Brain microvascular endothelial cell (primary cell): ENCODE measurements at regions not wholly inside any gene's neighbourhood (a gene's known extent, or its start where the extent isn't known, plus 50 kb on each side); places are given as distances from the start of the nearest gene placed in this dataset.

Experiments used
- DNase-seq: peaks from one replicate; pipeline ENCODE4 v3.0.0-alpha.2; 2020
- H3K27ac ChIP-seq: fragments of 250-450 bp; sonication (Bioruptor Pico); 2 replicates; pipeline ENCODE4 v1.5.1; 2020; ENCODE audit warnings: mild to moderate bottlenecking, moderate library complexity
- H3K27me3 ChIP-seq: fragments of 250-450 bp; sonication (Bioruptor Pico); replicated peaks from 2 replicates; pipeline ENCODE4 v1.5.1; 2020; ENCODE audit warnings: mild to moderate bottlenecking
- H3K36me3 ChIP-seq: fragments of 250-450 bp; sonication (Bioruptor Pico); replicated peaks from 2 replicates; pipeline ENCODE4 v1.5.1; 2020; ENCODE audit warnings: mild to moderate bottlenecking
- H3K4me3 ChIP-seq: 2 replicates; pipeline ENCODE4 v1.5.1; 2011; ENCODE audit warnings: low read depth, mild to moderate bottlenecking, control low read depth, low read length, moderate library complexity
- CTCF ChIP-seq: IDR thresholded peaks from 2 replicates; pipeline ENCODE4 v1.5.1; 2011; ENCODE audit warnings: low read depth, mild to moderate bottlenecking, moderate library complexity, low read length, control low read depth, inconsistent platforms; ENCODE audit errors: missing control alignments
- in situ Hi-C: cut with HindIII; loops from 2 replicates; pipeline ENCODE4 v1.10.0; 2017; ENCODE audit warnings: low sequenced_read_pairs, low pct_ligation_motif_present

DNA sequence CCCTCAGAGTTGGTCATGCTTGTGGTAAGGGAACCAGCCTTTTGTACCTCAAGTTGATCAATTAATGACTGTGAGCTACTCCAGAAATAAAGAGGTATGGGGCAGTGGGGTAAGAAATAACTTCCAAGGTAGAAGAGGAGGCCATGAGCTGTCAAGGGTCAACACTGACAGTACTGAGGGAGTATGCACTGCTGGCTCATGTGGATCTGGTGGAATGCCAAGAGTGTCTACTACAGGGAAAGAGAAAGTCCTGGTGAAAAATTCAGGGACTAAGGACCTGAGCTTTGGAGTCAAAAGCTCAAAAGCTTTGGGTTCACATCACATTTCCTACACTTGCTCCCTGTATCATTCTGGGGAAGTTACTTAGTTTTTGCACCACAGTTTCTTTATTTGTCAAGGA, 154.9 kb downstream of the SEMA6D start:
- no peak overlapping the region for H3K27ac ChIP-seq
- H3K36me3 ChIP-seq: no peaks in the 10 kb centered on the region
- no peaks in the 10 kb centered on the region for H3K27me3 ChIP-seq
- no peak for TF ChIP-seq CTCF
- in situ Hi-C loops: no loop called here
- H3K4me3 ChIP-seq: no peak overlapping the region
- peak; percentile 16 for DNase-seq

DNA sequence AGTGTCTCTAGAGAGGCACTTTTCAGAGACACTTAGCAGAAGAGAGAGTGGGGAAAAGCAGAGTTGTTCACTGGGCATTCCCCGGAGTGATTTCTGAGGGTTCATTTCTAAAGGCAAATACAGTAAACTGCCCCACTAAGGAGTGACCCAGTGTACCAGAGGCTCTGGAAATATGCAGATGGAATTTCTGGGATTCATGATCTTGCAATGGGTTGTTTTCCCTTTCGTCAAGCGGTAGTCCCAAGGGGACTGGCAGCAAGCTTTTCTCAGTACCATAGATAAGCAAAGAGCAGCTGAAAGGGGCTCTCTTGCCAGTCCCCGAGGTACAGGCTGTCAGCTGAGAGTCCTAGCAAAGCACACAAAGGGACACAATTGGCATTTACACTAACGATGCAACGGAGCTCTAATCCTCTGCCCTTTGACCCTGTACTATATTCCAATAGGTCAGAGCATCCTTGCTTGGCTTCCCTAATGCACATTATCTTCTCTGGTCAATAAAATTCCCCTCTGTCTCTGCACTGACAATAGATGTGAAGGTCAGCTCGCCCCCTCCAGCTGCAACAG, 155.6 kb downstream of the SEMA6D start:
- Histone ChIP-seq H3K27me3 (no peaks in the 10 kb centered on the region), H3K36me3 (no peaks in the 10 kb centered on the region), H3K4me3 (no peak overlapping the region), H3K27ac (no peak overlapping the region)
- peak; percentile 21 for DNase-seq
- in situ Hi-C loops: no loop called here
- no peak for TF ChIP-seq CTCF

DNA sequence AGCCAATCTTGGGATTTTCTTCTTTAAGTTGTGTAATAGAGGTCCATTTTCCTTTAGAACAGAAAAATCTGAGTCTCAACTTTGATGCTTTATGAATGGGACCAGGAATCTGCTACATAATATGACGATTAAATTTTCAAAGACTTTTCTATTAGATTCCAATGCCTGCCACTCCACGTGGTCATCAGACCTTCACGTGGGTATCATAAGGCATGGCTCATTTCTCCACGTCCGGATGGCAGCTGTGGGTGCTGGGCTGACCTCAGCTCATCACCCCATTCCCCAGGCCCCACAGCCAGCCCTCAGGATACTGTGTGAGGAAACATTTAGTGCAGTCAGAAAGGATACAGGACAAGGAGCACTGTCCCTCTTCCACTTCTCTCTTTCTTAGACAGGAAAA, 159.7 kb downstream of the SEMA6D start:
- H3K36me3 ChIP-seq: no peaks in the 10 kb centered on the region
- no peak overlapping the region for H3K4me3 ChIP-seq
- no peak overlapping the region for H3K27ac ChIP-seq
- in situ Hi-C loops: no loop called here
- no peak for DNase-seq
- H3K27me3 ChIP-seq: no peaks in the 10 kb centered on the region
- TF ChIP-seq CTCF: no peak

DNA sequence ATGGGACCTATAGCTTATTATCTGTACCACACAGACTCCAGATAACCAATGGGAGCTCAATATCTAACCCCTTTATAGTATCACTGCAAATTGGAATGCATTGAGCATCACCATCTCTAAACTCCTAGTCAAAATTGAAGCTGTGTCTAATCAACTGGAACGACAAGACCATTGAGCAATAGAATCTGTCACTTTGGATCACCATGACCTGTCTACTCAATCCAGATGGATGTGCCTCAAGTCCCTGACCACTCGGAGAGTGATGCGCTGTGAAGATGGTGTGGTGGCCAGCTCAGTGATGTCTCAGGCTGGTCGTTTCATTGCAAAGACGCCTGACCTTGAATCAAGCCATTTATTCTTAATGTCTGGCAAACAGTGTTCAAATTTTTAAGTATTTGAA, 160.5 kb downstream of the SEMA6D start:
- H3K4me3 ChIP-seq: no peak overlapping the region
- TF ChIP-seq CTCF: no peak
- in situ Hi-C loops: no loop called here
- H3K36me3 ChIP-seq: no peaks in the 10 kb centered on the region
- no peak for DNase-seq
- H3K27me3 ChIP-seq: no peaks in the 10 kb centered on the region
- no peak overlapping the region for H3K27ac ChIP-seq

DNA sequence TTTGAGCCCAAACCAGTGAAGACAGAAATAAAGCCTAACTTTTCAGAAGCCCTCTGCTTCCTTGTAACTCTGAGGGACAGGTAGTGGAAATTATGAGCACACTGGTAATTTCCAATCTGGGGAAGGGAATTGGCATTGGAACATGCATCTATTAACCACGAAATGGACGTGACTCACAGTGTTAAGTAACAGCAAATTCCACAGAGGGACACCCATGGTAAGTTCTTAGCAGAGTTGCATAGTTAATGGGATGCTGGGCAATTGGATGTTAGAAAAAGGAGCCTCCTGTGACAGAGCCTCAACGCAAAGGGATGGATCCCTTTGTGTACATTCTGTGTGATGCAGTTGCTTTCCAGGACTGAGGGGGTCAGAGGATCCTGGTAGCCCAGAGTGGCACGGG, 168.6 kb downstream of the SEMA6D start:
- H3K36me3 ChIP-seq: no peaks in the 10 kb centered on the region
- in situ Hi-C loops: no loop called here
- H3K4me3 ChIP-seq: no peak overlapping the region
- no peak for TF ChIP-seq CTCF
- H3K27ac ChIP-seq: no peak overlapping the region
- peak; percentile 40 for DNase-seq
- H3K27me3 ChIP-seq: no peaks in the 10 kb centered on the region

DNA sequence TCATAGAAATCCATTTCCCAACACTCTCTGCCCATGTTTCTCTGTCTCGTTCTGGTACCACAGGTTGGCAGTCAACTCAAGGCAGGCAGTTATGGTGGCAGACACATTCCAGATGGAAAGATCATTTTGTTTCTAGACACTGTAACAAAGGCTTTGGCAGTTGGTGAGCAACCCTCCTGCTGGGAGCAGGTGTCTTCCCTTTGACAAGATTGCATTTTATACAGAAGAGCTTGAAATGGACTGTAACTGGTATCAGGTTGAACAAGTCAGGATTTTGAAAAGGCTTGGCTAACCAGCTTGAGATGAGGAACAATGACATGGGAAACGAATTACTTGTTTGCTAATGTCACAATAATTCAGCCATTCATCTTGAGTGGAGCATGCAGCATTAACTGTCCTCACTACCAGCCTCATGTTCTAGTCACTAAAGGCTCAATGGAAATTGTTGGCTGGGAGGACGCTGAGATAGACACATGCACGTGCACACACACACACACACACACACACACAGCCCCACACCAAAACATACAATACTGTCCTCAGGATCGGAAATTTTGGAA, 170.0 kb downstream of the SEMA6D start:
- in situ Hi-C loops: no loop called here
- no peak overlapping the region for H3K27ac ChIP-seq
- no peak overlapping the region for H3K4me3 ChIP-seq
- DNase-seq: no peak
- no peaks in the 10 kb centered on the region for H3K27me3 ChIP-seq
- no peak for TF ChIP-seq CTCF
- no peaks in the 10 kb centered on the region for H3K36me3 ChIP-seq
